ENCODE measurements at regions not wholly inside any gene's neighbourhood (a gene's known extent, or its start where the extent isn't known, plus 50 kb on each side); places are given as distances from the start of the nearest gene placed in this dataset.

DNA sequence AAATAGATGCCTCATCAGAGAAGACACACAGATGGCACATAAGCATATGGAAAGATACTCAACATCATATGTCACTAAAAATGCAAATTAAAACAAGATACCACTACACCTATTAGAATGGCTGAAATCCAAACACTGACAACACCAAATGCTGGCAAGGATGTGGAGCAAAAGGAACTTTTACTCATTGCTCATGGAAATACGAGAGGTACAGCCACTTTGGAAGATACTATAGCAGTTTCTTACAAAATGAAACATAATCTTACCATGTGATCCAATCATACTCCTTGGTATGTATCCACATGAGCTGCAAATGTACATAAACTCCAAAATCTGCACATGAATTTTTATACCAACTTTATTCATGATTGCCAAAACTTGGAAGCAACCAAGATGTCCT, 246.0 kb upstream of the ARHGAP42 start:
- no peak overlapping the region for H2AFZ ChIP-seq (ENCODE audit: low read length)
- H3K23me2 ChIP-seq (ENCODE audit: low read depth, low read length): no peaks in the 10 kb centered on the region
- H3K4me1 ChIP-seq (replicated peaks in 1 of 4; ENCODE audit: control insufficient read depth in 3 of 4, insufficient read depth in 4 of 4, low read length in 3 of 4): no peaks in the 10 kb centered on the region
- no peak overlapping the region for H3K23ac ChIP-seq (ENCODE audit: insufficient read length)
- H3K18ac ChIP-seq (ENCODE audit: extremely low read depth, low read length): no peak overlapping the region
- H2BK5ac ChIP-seq (ENCODE audit: low read depth, low read length): no peak overlapping the region
- DNase-seq (ENCODE audit: low read depth in 1 of 2, low spot score in 2 of 2): no peak
- no peak overlapping the region for H3K27ac ChIP-seq (ENCODE audit: low read depth, low read length)
- no peaks in the 10 kb centered on the region for H4K20me1 ChIP-seq (replicated peaks in 1 of 2; ENCODE audit: control insufficient read depth in 1 of 2, insufficient read depth in 2 of 2, low read length in 2 of 2)
- no peaks in the 10 kb centered on the region for H3K9me3 ChIP-seq (ENCODE audit: insufficient read depth in 2 of 2, low read depth in 1 of 2, low read length in 1 of 2)
- no peak for FAIRE-seq
- H3K79me2 ChIP-seq (ENCODE audit: control insufficient read depth in 1 of 2, insufficient read depth in 2 of 2, low read length in 2 of 2): no peaks in the 10 kb centered on the region
- ChIA-PET POLR2A (ENCODE audit: partially characterized antibody) (no interaction called here), CTCF (ENCODE audit: partially characterized antibody) (no interaction called here)
- no peak overlapping the region for H2BK120ac ChIP-seq (replicated peaks; ENCODE audit: low read depth, low read length)
- no peak overlapping the region for H2AK5ac ChIP-seq (ENCODE audit: low read depth, low read length)
- no peak overlapping the region for H4K5ac ChIP-seq (ENCODE audit: insufficient read length, low read depth, low read length)
- H3K14ac ChIP-seq (ENCODE audit: insufficient read length): no peak overlapping the region
- no peak overlapping the region for H4K91ac ChIP-seq (replicated peaks; ENCODE audit: insufficient read length, low read length)
- H2BK20ac ChIP-seq (ENCODE audit: low read length): no peak overlapping the region
- H3K4me2 ChIP-seq (ENCODE audit: insufficient read depth in 1 of 2, low read depth in 2 of 2, low read length in 2 of 2): no peak overlapping the region
- no peak overlapping the region for H3K4me3 ChIP-seq (ENCODE audit: extremely low read depth in 1 of 4, insufficient read depth in 2 of 4, low read depth in 3 of 4, low read length in 4 of 4)
- H3K36me3 ChIP-seq (ENCODE audit: control insufficient read depth in 2 of 4, insufficient read depth in 4 of 4, low read length in 3 of 4): no peaks in the 10 kb centered on the region
- no peak overlapping the region for H3K4ac ChIP-seq (replicated peaks; ENCODE audit: insufficient read length, low read depth, low read length)
- 81% methylated on average over 1 of the region's 1 CpG; no CpG with 5 or more reads in 1 of the 2 experiments for WGBS, 2 experiments (ENCODE audit: extremely low coverage in 1 of 2, insufficient coverage in 1 of 2, insufficient read length in 1 of 2, insufficient replicate concordance in 2 of 2, low coverage in 1 of 2, low lambda C conversion rate in 2 of 2, missing lambda C conversion rate in 1 of 2)
- H3K79me1 ChIP-seq (ENCODE audit: low read depth, low read length): no peaks in the 10 kb centered on the region
- no peak overlapping the region for H3K9ac ChIP-seq (replicated peaks in 1 of 4; ENCODE audit: extremely low read depth in 1 of 4, low read depth in 3 of 4, low read length in 3 of 4)
- no peak overlapping the region for H3K56ac ChIP-seq (replicated peaks; ENCODE audit: insufficient read length, low read depth, low read length)
- H2BK12ac ChIP-seq (ENCODE audit: low read depth, low read length): no peak overlapping the region
- no peak overlapping the region for H4K8ac ChIP-seq (ENCODE audit: extremely low read depth, insufficient read depth, low read length)
- TF ChIP-seq JUND (IDR thresholded peaks at IDR 0.05; ENCODE audit: low read length) (no peak), TCF12 (IDR thresholded peaks at IDR 0.05; ENCODE audit: low read depth, low read length) (no peak), FOSL1 (IDR thresholded peaks at IDR 0.05; ENCODE audit: insufficient read depth, low read depth, low read length) (no peak), CHD1 (IDR thresholded peaks at IDR 0.05; ENCODE audit: low read depth, low read length) (no peak), BACH1 (IDR thresholded peaks at IDR 0.05; ENCODE audit: low read length) (no peak), BRCA1 (IDR thresholded peaks at IDR 0.05; ENCODE audit: low read depth, low read length) (no peak), ASH2L (IDR thresholded peaks at IDR 0.05; ENCODE audit: low read length) (no peak), KDM5A (IDR thresholded peaks at IDR 0.05; ENCODE audit: low read length) (no peak), NANOG (IDR thresholded peaks at IDR 0.05; ENCODE audit: insufficient read depth, low read depth, low read length, poor library complexity, severe bottlenecking) (no peak)
- TF ChIP-seq, protein P1, sequence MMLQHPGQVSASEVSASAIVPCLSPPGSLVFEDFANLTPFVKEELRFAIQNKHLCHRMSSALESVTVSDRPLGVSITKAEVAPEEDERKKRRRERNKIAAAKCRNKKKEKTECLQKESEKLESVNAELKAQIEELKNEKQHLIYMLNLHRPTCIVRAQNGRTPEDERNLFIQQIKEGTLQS (IDR thresholded peaks at IDR 0.05; ENCODE audit: insufficient read depth, low read depth, low read length): no peak
- TF ChIP-seq, protein P2, sequence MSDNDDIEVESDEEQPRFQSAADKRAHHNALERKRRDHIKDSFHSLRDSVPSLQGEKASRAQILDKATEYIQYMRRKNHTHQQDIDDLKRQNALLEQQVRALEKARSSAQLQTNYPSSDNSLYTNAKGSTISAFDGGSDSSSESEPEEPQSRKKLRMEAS (IDR thresholded peaks at IDR 0.05): no peak
- no peak overlapping the region for H2BK15ac ChIP-seq (ENCODE audit: low read length)
- H3K27me3 ChIP-seq (replicated peaks in 1 of 4; ENCODE audit: control insufficient read depth in 3 of 4, extremely low read depth in 1 of 4, insufficient read depth in 3 of 4, low read length in 3 of 4): no peaks in the 10 kb centered on the region
